Liver (tissue), 8 donors: ENCODE measurements at regions not wholly inside any gene's neighbourhood (a gene's known extent, or its start where the extent isn't known, plus 50 kb on each side); places are given as distances from the start of the nearest gene placed in this dataset.

ENCODE experiments used
- DNase-seq: peaks from one replicate; pipeline ENCODE4 v3.0.0-alpha.2; 2017; ENCODE audit warnings: low spot score
- H3K27ac ChIP-seq, 2 donors: one replicate each; pipeline ENCODE4 v1.7.0; 2013; ENCODE audit warnings: inconsistent platforms in 2 of 2, low read length in 2 of 2, control low read depth in 1 of 2, low read depth in 1 of 2, mild to moderate bottlenecking in 1 of 2
- H3K27me3 ChIP-seq, 4 donors: one replicate each; pipeline versions ENCODE4 v1.6.1 to v1.7.0; 2013; ENCODE audit warnings: low read length in 3 of 4, inconsistent platforms in 1 of 4, mild to moderate bottlenecking in 1 of 4, moderate library complexity in 1 of 4; ENCODE audit not compliant: control insufficient read depth in 4 of 4, insufficient read depth in 4 of 4
- H3K36me3 ChIP-seq, 4 donors: one replicate each; pipeline versions ENCODE4 v1.6.1 to v1.7.0; 2013; ENCODE audit warnings: low read length in 3 of 4, mild to moderate bottlenecking in 3 of 4, low read depth in 1 of 4, moderate library complexity in 1 of 4; ENCODE audit not compliant: control insufficient read depth in 4 of 4, insufficient read depth in 3 of 4
- H3K4me1 ChIP-seq, 4 donors: one replicate each; pipeline versions ENCODE4 v1.6.1 to v1.7.0; 2013; ENCODE audit warnings: low read length in 3 of 4, mild to moderate bottlenecking in 3 of 4, moderate library complexity in 1 of 4; ENCODE audit not compliant: control insufficient read depth in 4 of 4, insufficient read depth in 4 of 4
- H3K4me3 ChIP-seq, 3 donors: one replicate each; pipeline versions ENCODE4 v1.6.1 to v1.7.0; 2013; ENCODE audit warnings: low read length in 3 of 3, control low read depth in 1 of 3, low read depth in 1 of 3, mild to moderate bottlenecking in 1 of 3
- H3K9ac ChIP-seq, 2 donors: one replicate each; pipeline ENCODE4 v1.7.0; 2013; ENCODE audit warnings: low read length in 2 of 2, mild to moderate bottlenecking in 2 of 2, moderate library complexity in 2 of 2, control low read depth in 1 of 2, low read depth in 1 of 2
- H3K9me3 ChIP-seq, 4 donors: one replicate each; pipeline versions ENCODE4 v1.6.1 to v1.7.0; 2013; ENCODE audit warnings: low read length in 3 of 4; ENCODE audit not compliant: control insufficient read depth in 4 of 4
- FOXA1 ChIP-seq: IDR thresholded peaks from 2 replicates; pipeline ENCODE4 v1.6.1; 2016; ENCODE audit warnings: antibody characterized with exemption
- FOXA2 ChIP-seq: IDR thresholded peaks from 2 replicates; pipeline ENCODE4 v1.6.1; 2016; ENCODE audit warnings: antibody characterized with exemption
- GABPA ChIP-seq, 2 donors: IDR thresholded peaks in 1 of 2; conservative IDR thresholded peaks in 1 of 2; 2 replicates each; pipeline ENCODE4 v1.6.1; 2016; ENCODE audit warnings: antibody characterized with exemption in 2 of 2, mild to moderate bottlenecking in 1 of 2, moderate library complexity in 1 of 2
- HNF4A ChIP-seq, 2 donors: conservative IDR thresholded peaks; 2 replicates each; pipeline ENCODE4 v1.6.1; 2016; ENCODE audit warnings: antibody characterized with exemption in 2 of 2, mild to moderate bottlenecking in 2 of 2
- HNF4G ChIP-seq: IDR thresholded peaks from 2 replicates; pipeline ENCODE4 v1.6.1; 2016; ENCODE audit warnings: antibody characterized with exemption
- JUND ChIP-seq, 2 donors: IDR thresholded peaks; 2 replicates each; pipeline ENCODE4 v1.6.1; 2016; ENCODE audit warnings: antibody characterized with exemption in 2 of 2
- NR2F2 ChIP-seq: IDR thresholded peaks from 2 replicates; pipeline ENCODE4 v1.6.1; 2016; ENCODE audit warnings: antibody characterized with exemption
- RAD21 ChIP-seq, 2 donors: IDR thresholded peaks; 2 replicates each; pipeline ENCODE4 v1.6.1; 2016; ENCODE audit warnings: antibody characterized with exemption in 2 of 2, mild to moderate bottlenecking in 2 of 2
- RXRA ChIP-seq, 2 donors: IDR thresholded peaks; 2 replicates each; pipeline ENCODE4 v1.6.1; 2017 to 2018; ENCODE audit warnings: antibody characterized with exemption in 2 of 2, mild to moderate bottlenecking in 1 of 2
- SP1 ChIP-seq: IDR thresholded peaks from 2 replicates; pipeline ENCODE4 v1.6.1; 2018; ENCODE audit warnings: antibody characterized with exemption, mild to moderate bottlenecking
- TAF1 ChIP-seq: conservative IDR thresholded peaks from 2 replicates; pipeline ENCODE4 v1.6.1; 2016; ENCODE audit warnings: antibody characterized with exemption, mild to moderate bottlenecking
- YY1 ChIP-seq: IDR thresholded peaks from 2 replicates; pipeline ENCODE4 v1.6.1; 2016; ENCODE audit warnings: antibody characterized with exemption, mild to moderate bottlenecking
- WGBS: extraction: QIAGEN DNeasy Blood & Tissue Kit; methylation state at CpG from one replicate; pipeline ENCODE4 v1.1.7; 2013; 5-methylcytosine and 5-hydroxymethylcytosine counted together
- TF ChIP-seq, protein P1 (sequence below): IDR thresholded peaks from 2 replicates; pipeline ENCODE4 v1.6.1; 2016; ENCODE audit warnings: antibody characterized with exemption
- TF ChIP-seq, protein P2 (sequence below): IDR thresholded peaks from 2 replicates; pipeline ENCODE4 v1.6.1; 2016; ENCODE audit warnings: antibody characterized with exemption
- TF ChIP-seq, protein P3 (sequence below): fragments of 150-350 bp; IDR thresholded peaks from 2 replicates; pipeline ENCODE4 v1.5.1; 2017; ENCODE audit warnings: improper control_type of control experiment, low read depth, low read length; ENCODE audit not compliant: missing input control
- TF ChIP-seq, protein P4 (sequence below): IDR thresholded peaks from 2 replicates; pipeline ENCODE4 v1.6.1; 2016; ENCODE audit warnings: antibody characterized with exemption, mild to moderate bottlenecking
- TF ChIP-seq, protein P5 (sequence below): IDR thresholded peaks from 2 replicates; pipeline ENCODE4 v1.6.1; 2016; ENCODE audit warnings: antibody characterized with exemption
- donor health status: healthy.
- donor health status: healthy.
- donor health status: healthy.
- donor health status: healthy.
- donor health status: healthy.

DNA sequence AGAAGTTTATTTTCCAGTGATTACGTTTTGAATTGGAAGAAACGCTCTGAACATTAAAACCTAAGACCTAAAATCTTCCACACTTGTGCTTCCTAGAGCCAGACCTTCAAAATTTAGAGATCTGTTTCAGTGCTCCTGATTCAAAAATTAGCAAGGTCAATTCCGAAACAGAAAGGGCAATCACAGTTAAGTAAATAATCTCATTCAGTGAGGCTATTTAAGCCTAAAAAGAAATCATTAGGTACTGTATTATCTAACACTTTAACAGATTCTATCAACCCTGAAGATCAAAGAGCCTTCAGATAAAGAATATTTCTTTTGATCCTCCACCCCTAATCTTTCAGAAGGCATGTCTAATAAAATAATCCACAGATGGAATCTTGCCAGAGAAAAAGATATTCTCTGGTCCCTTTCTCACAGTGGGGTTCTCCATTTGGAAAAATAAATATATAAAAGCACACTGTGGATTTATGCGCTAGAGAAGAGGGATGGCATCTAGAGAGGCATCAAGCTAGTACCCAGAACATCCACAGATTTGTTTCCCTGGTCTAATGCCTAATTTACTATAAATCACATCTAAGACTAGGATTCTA lies 54.4 kb downstream of the ZZZ3 start:
- Histone ChIP-seq H3K9ac (no peak overlapping the region), H3K36me3 (peaks cover 3 to 19% (median 13%) of the 10 kb centered on the region in 4 donors), H3K9me3 (no peaks in the 10 kb centered on the region), H3K4me1 (peaks cover 0 to 7% (median 4%) of the 10 kb centered on the region in 4 donors), H3K27ac (no peak overlapping the region), H3K27me3 (no peaks in the 10 kb centered on the region), H3K4me3 (no peak overlapping the region)
- 56% methylated on average over 4 of the region's 4 CpGs for WGBS
- no peak for TF ChIP-seq FOXA2
- TF ChIP-seq, protein P1, sequence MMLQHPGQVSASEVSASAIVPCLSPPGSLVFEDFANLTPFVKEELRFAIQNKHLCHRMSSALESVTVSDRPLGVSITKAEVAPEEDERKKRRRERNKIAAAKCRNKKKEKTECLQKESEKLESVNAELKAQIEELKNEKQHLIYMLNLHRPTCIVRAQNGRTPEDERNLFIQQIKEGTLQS, result peak; percentile 24
- DNase-seq, result no peak

DNA sequence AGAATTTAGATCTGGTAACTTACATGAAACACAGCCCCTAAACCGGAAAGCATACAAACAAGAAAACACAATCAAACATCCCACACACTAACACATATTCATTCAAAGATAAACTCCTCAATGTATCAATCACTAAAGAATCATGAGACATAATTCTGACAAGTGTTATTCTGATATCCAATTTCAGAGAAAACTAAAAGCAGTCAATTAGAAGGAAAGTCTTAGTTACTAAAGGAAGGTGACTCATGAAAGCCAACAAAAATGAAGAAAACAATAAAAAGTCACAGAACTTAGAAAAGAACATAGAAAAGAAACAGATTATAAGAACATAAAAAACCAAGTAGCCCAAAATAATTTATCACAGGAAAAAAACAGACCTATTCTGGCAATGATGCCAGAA lies 57.2 kb downstream of the ZZZ3 start:
- H3K4me3 ChIP-seq, result no peak overlapping the region
- TF ChIP-seq NR2F2 (no peak), FOXA1 (no peak), GABPA (IDR thresholded peaks at IDR 0.05 in 1 of 2, conservative IDR thresholded peaks at IDR 0.05 in 1 of 2) (no peak), FOXA2 (no peak), YY1 (no peak)
- TF ChIP-seq, protein P2, sequence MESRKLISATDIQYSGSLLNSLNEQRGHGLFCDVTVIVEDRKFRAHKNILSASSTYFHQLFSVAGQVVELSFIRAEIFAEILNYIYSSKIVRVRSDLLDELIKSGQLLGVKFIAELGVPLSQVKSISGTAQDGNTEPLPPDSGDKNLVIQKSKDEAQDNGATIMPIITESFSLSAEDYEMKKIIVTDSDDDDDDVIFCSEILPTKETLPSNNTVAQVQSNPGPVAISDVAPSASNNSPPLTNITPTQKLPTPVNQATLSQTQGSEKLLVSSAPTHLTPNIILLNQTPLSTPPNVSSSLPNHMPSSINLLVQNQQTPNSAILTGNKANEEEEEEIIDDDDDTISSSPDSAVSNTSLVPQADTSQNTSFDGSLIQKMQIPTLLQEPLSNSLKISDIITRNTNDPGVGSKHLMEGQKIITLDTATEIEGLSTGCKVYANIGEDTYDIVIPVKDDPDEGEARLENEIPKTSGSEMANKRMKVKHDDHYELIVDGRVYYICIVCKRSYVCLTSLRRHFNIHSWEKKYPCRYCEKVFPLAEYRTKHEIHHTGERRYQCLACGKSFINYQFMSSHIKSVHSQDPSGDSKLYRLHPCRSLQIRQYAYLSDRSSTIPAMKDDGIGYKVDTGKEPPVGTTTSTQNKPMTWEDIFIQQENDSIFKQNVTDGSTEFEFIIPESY, result no peak
- no peaks in the 10 kb centered on the region for H3K9me3 ChIP-seq
- no peak for DNase-seq
- H3K27me3 ChIP-seq, result no peaks in the 10 kb centered on the region
- peaks cover 0 to 7% (median 4%) of the 10 kb centered on the region in 4 donors for H3K4me1 ChIP-seq
- H3K9ac ChIP-seq, result no peak overlapping the region
- WGBS, result 93% methylated on average over 1 of the region's 1 CpG
- H3K36me3 ChIP-seq, result peaks cover 0 to 10% (median 3%) of the 10 kb centered on the region in 4 donors
- H3K27ac ChIP-seq, result no peak overlapping the region

DNA sequence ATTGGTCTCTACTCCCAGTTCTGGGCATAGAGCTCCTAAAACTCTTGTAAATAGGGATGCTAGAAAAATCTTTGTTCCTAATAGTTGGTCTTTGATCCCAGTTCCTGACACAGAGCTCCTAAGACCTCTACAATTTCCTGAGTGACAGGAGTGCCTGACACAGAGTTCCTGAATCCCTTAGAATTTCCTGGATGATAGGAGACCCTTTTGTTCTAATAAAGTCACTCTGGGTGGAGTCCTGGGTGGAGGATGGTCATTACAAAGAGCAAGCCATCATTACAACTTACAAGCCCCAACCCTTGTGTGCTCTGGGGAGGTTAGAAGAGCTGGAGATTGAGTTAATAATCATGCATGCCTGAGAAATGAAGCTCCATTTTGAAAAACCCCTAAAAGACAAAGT lies 58.4 kb downstream of the ZZZ3 start:
- Histone ChIP-seq H3K27me3 (no peaks in the 10 kb centered on the region), H3K4me3 (no peak overlapping the region), H3K36me3 (peaks cover 1 to 13% (median 3%) of the 10 kb centered on the region in 4 donors), H3K4me1 (peaks cover 0 to 7% (median 3%) of the 10 kb centered on the region in 4 donors), H3K9me3 (no peaks in the 10 kb centered on the region), H3K9ac (no peak overlapping the region), H3K27ac (no peak overlapping the region)
- DNase-seq, result no peak
- TF ChIP-seq SP1, result no peak
- TF ChIP-seq, protein P3, sequence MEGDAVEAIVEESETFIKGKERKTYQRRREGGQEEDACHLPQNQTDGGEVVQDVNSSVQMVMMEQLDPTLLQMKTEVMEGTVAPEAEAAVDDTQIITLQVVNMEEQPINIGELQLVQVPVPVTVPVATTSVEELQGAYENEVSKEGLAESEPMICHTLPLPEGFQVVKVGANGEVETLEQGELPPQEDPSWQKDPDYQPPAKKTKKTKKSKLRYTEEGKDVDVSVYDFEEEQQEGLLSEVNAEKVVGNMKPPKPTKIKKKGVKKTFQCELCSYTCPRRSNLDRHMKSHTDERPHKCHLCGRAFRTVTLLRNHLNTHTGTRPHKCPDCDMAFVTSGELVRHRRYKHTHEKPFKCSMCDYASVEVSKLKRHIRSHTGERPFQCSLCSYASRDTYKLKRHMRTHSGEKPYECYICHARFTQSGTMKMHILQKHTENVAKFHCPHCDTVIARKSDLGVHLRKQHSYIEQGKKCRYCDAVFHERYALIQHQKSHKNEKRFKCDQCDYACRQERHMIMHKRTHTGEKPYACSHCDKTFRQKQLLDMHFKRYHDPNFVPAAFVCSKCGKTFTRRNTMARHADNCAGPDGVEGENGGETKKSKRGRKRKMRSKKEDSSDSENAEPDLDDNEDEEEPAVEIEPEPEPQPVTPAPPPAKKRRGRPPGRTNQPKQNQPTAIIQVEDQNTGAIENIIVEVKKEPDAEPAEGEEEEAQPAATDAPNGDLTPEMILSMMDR, result no peak
- TF ChIP-seq HNF4G, result no peak
- TF ChIP-seq FOXA2, result no peak
- TF ChIP-seq NR2F2, result no peak
- TF ChIP-seq, protein P2, result no peak
- TF ChIP-seq RAD21 (IDR thresholded peaks at IDR 0.05), result no peak
- no peak for TF ChIP-seq YY1
- TF ChIP-seq TAF1, result no peak
- TF ChIP-seq, protein P4, sequence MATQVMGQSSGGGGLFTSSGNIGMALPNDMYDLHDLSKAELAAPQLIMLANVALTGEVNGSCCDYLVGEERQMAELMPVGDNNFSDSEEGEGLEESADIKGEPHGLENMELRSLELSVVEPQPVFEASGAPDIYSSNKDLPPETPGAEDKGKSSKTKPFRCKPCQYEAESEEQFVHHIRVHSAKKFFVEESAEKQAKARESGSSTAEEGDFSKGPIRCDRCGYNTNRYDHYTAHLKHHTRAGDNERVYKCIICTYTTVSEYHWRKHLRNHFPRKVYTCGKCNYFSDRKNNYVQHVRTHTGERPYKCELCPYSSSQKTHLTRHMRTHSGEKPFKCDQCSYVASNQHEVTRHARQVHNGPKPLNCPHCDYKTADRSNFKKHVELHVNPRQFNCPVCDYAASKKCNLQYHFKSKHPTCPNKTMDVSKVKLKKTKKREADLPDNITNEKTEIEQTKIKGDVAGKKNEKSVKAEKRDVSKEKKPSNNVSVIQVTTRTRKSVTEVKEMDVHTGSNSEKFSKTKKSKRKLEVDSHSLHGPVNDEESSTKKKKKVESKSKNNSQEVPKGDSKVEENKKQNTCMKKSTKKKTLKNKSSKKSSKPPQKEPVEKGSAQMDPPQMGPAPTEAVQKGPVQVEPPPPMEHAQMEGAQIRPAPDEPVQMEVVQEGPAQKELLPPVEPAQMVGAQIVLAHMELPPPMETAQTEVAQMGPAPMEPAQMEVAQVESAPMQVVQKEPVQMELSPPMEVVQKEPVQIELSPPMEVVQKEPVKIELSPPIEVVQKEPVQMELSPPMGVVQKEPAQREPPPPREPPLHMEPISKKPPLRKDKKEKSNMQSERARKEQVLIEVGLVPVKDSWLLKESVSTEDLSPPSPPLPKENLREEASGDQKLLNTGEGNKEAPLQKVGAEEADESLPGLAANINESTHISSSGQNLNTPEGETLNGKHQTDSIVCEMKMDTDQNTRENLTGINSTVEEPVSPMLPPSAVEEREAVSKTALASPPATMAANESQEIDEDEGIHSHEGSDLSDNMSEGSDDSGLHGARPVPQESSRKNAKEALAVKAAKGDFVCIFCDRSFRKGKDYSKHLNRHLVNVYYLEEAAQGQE, result no peak
- TF ChIP-seq GABPA (IDR thresholded peaks at IDR 0.05 in 1 of 2, conservative IDR thresholded peaks at IDR 0.05 in 1 of 2), result no peak
- TF ChIP-seq HNF4A (conservative IDR thresholded peaks at IDR 0.05), result no peak
- no peak for TF ChIP-seq FOXA1
- TF ChIP-seq, protein P5, sequence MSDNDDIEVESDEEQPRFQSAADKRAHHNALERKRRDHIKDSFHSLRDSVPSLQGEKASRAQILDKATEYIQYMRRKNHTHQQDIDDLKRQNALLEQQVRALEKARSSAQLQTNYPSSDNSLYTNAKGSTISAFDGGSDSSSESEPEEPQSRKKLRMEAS, result no peak
- no peak for TF ChIP-seq JUND (IDR thresholded peaks at IDR 0.05)
- no peak for TF ChIP-seq RXRA (IDR thresholded peaks at IDR 0.05)
- TF ChIP-seq, protein P1, result no peak
